NCI-H748 (cell line): ENCODE measurements at regions not wholly inside any gene's neighbourhood (a gene's known extent, or its start where the extent isn't known, plus 50 kb on each side); places are given as distances from the start of the nearest gene placed in this dataset.
"Not testable (repeated sequence)": the region's sequence is repeated elsewhere in the genome, so short reads cannot be mapped to it uniquely, and the experiment has no call there.

Experiments used
- DNase-seq: peaks from one replicate; lab custom pipeline; 2025; ENCODE audit not compliant: unreplicated experiment; lab: John Stamatoyannopoulos, UW

GRCh38 chr14:70269582-70269981, 80.8 kb upstream of the SLC8A3 start:
- no peak for DNase-seq

GRCh38 chr14:70268760-70269159, 80.0 kb upstream of the SLC8A3 start:
- peak; percentile 18 for DNase-seq

- no peak for DNase-seq
These were observed 77.4 kb upstream of the SLC8A3 start for GRCh38 chr14:70266157-70266556.

GRCh38 chr14:70265422-70265821, 76.7 kb upstream of the SLC8A3 start:
- DNase-seq, result peak; percentile 11

- no peak for DNase-seq
These were observed 70.7 kb upstream of the SLC8A3 start for GRCh38 chr14:70259420-70259819.

DNA sequence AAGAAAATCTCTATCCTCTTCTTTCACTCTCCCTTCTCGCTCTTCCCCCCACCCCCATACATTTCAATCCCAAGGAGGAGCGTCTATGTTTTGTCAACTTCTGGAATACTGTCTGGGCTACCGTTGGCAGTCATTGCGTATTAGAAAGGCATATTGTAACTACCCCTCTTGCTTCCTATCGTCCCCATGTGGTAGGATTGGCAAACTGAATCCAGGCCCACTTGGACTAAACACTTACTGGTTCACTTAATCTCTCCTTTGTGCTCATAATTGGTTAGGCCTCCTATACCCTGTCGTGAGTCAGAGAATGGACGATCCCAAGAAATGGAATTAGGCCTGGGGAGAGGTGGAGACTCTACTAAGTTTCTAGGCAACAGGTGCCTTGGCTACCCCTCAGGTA, 68.8 kb upstream of the SLC8A3 start:
- peak; percentile 46 for DNase-seq

GRCh38 chr14:70256601-70257000, 67.8 kb upstream of the SLC8A3 start:
- DNase-seq, result no peak

DNA sequence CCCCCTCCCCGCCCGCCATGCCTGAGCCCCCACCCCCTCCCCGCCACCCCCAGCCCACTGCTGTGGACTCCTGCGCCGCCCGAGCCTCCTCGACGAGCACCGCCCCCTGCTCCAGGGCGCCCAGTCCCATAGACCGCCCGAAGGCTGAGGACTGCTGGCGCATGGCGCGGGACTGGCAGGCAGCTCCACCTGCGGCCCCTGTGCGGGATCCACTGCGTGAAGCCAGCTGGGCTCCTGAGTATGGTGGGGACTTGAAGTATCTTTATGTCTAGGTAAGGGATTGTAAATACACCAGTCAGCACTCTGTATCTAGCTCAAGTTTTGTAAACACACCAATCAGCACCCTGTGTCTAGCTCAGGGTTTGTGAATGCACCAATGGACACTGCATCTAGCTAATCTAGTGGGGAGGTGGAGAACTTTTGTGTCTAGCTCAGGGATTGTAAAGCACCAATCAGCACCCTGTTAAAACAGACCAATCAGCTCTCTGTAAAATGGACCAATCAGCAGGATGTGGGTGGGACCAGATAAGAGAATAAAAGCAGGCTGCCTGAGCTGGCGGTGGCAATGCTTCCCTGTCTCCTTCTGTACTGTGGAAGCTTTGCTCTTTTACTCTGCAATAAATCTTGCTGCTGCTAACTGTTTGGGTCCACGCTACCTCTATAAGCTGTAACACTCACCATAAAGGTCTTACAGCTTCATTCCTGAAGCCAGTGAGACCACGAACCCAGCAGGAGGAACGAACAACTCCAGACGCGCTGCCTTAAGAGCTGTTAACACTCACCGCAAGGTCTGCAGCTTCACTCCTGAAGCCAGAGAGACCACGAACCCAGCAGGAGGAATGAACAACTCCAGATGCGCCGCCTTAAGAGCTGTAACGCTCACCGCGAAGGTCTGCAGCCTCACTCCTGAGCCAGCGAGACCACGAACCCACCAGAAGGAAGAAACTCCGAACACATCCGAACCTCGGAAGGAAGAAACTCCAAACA, 66.6 kb upstream of the SLC8A3 start:
- peak; percentile 82 for DNase-seq

- peak; percentile 82 for DNase-seq
These were observed 65.8 kb upstream of the SLC8A3 start for GRCh38 chr14:70254476-70254961.

- DNase-seq, result not testable (repeated sequence)
These were observed 64.8 kb upstream of the SLC8A3 start for GRCh38 chr14:70253547-70253946.

DNA sequence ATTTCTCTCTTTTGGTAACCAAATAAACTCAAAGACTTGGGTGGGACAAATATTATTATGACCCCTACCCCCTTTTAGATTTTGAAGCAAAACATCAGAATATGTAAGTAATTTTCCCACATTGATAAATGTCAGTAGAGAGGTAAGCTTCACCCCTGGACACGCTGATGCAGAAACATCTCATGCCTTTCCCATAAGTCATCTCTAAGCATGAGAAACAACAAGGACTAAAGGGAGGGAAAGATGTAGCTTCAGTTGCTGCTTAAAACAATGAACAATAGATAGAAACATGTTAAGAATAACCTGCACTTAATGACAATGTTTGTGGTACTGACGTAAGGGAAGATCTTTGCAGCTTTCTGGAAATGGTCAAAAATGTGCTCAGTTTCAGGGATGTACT, 56.3 kb upstream of the SLC8A3 start:
- no peak for DNase-seq

DNA sequence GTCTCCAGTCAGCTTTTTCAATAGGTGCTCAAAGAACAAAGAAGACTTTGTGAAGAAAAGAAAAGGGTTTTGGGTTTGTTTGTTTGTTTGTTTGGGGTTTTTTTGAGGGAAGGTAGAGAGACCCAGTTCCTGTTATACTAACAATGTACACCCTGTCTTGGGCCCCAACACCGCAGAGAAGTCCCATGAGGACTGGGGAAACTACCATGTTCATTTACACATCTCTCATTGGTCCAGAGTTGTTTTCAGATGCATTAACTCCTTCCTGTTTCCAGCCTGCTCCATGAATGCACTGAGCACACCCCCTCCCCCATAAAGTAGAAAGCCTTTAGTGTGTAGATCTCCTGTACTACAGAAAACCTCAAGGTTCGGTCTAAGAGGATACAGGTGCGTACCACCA, 51.1 kb upstream of the SLC8A3 start:
- DNase-seq, result no peak

DNA sequence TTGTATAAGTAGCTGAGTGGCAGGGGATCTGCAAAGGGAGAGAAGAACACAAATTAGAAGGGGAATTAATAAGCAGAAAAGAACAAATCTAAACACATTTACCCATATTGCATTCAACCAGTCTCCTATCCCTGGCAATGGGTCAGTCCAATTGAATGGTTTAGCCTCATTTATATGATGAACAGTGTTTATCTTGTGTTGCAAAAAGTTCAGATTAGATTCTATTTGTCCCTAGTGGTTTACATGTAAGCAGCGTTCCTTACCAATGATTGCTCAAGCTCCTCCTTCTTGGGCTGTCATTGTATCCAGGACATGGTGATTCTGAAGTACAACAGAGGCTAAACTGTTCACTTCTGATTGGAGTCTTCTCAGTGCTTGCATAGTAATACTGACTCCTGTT, 49.9 kb upstream of the SLC8A3 start:
- not testable (repeated sequence) for DNase-seq
